GM19467 (cell line): ENCODE measurements at regions not wholly inside any gene's neighbourhood (a gene's known extent, or its start where the extent isn't known, plus 50 kb on each side); places are given as distances from the start of the nearest gene placed in this dataset.
A peak's percentile ranks its signal among the peaks of the same experiment; 100 is the strongest.
"Not testable (repeated sequence)": the region's sequence is repeated elsewhere in the genome, so short reads cannot be mapped to it uniquely, and the experiment has no call there.

Experiments
- ATAC-seq: cut with Tn5 transposase; IDR thresholded peaks from one replicate; pipeline ENCODE4 v1.9.1; 2021; ENCODE audit warnings: mild to moderate bottlenecking, moderate library complexity; ENCODE audit not compliant: unreplicated experiment

- ATAC-seq, result peak; percentile 96
Measured at GRCh38 chr3:177449360-177450006, 252.2 kb upstream of the TBL1XR1 start.

GRCh38 chr3:177451301-177451750 lies 254.0 kb upstream of the TBL1XR1 start:
- no peak for ATAC-seq

GRCh38 chr3:177451864-177452830 lies 254.9 kb upstream of the TBL1XR1 start:
- no peak for ATAC-seq

GRCh38 chr3:177452831-177453450 lies 255.7 kb upstream of the TBL1XR1 start:
- ATAC-seq, result no peak

GRCh38 chr3:177453451-177453844 lies 256.2 kb upstream of the TBL1XR1 start:
- no peak for ATAC-seq

- ATAC-seq, result not testable (repeated sequence)
Measured at GRCh38 chr3:177457204-177457603, 259.9 kb upstream of the TBL1XR1 start.

- ATAC-seq, result no peak
Measured at GRCh38 chr3:177459401-177459800, 262.1 kb upstream of the TBL1XR1 start.

GRCh38 chr3:177460047-177460446 lies 262.8 kb upstream of the TBL1XR1 start:
- ATAC-seq, result no peak

GRCh38 chr3:177461765-177462164 lies 264.5 kb upstream of the TBL1XR1 start:
- no peak for ATAC-seq

- ATAC-seq, result not testable (repeated sequence)
Measured at GRCh38 chr3:177463341-177463740, 266.1 kb upstream of the TBL1XR1 start.

- ATAC-seq, result no peak
Measured at GRCh38 chr3:177463863-177464262, 266.6 kb upstream of the TBL1XR1 start.

GRCh38 chr3:177464392-177465256 lies 267.3 kb upstream of the TBL1XR1 start:
- no peak for ATAC-seq

- no peak for ATAC-seq
Measured at GRCh38 chr3:177465257-177465642, 268.0 kb upstream of the TBL1XR1 start.

GRCh38 chr3:177466074-177466473 lies 268.8 kb upstream of the TBL1XR1 start:
- ATAC-seq, result no peak

GRCh38 chr3:177466622-177467021 lies 269.3 kb upstream of the TBL1XR1 start:
- ATAC-seq, result not testable (repeated sequence)

- ATAC-seq, result no peak
Measured at GRCh38 chr3:177467247-177467985, 270.1 kb upstream of the TBL1XR1 start.

GRCh38 chr3:177468331-177468730 lies 271.0 kb upstream of the TBL1XR1 start:
- no peak for ATAC-seq

- no peak for ATAC-seq
Measured at GRCh38 chr3:177468816-177469215, 271.5 kb upstream of the TBL1XR1 start.

GRCh38 chr3:177469216-177469615 lies 271.9 kb upstream of the TBL1XR1 start:
- no peak for ATAC-seq
